Sigmoid colon (tissue), 6 donors: ENCODE measurements at regions not wholly inside any gene's neighbourhood (a gene's known extent, or its start where the extent isn't known, plus 50 kb on each side); places are given as distances from the start of the nearest gene placed in this dataset.

ENCODE experiments used
- DNase-seq: peaks from one replicate; pipeline ENCODE4 v3.0.0-alpha.2; 2019
- H3K27ac ChIP-seq, 4 donors: fragments of 200-600 bp; sonication (generic); one replicate each; pipeline ENCODE4 v1.5.1; 2016 to 2019; ENCODE audit warnings: mild to moderate bottlenecking in 1 of 4
- H3K27me3 ChIP-seq, 3 donors: fragments of 200-600 bp; sonication (generic); one replicate each; pipeline ENCODE4 v1.5.1; 2019; ENCODE audit warnings: mild to moderate bottlenecking in 1 of 3
- H3K36me3 ChIP-seq, 4 donors: fragments of 200-600 bp; sonication (generic); one replicate each; pipeline ENCODE4 v1.5.1; 2016 to 2019
- H3K4me1 ChIP-seq, 4 donors: fragments of 200-600 bp; sonication (generic); one replicate each; pipeline ENCODE4 v1.5.1; 2017 to 2019
- H3K4me3 ChIP-seq, 4 donors: fragments of 200-600 bp; sonication (generic); one replicate each; pipeline ENCODE4 v1.5.1; 2017 to 2019; ENCODE audit warnings: mild to moderate bottlenecking in 2 of 4, moderate library complexity in 1 of 4
- H3K9me3 ChIP-seq, 4 donors: fragments of 200-600 bp in 3 of 4; sonication (generic) in 3 of 4; one replicate each; pipeline versions ENCODE4 v1.5.1 to v1.6.1; 2013 to 2019
- EP300 ChIP-seq, 4 donors: sonication (generic); formaldehyde crosslinking; IDR thresholded peaks; one replicate each; pipeline ENCODE4 v1.6.1; 2017; ENCODE audit warnings: antibody characterized with exemption in 4 of 4
- POLR2A ChIP-seq, 2 donors: fragments of 450-650 bp; IDR thresholded peaks; one replicate each; pipeline ENCODE4 v1.6.1; 2016; ENCODE audit warnings: antibody characterized with exemption in 2 of 2, mild to moderate bottlenecking in 2 of 2, moderate library complexity in 2 of 2
- POLR2AphosphoS5 ChIP-seq, 4 donors: sonication (generic); formaldehyde crosslinking; IDR thresholded peaks; one replicate each; pipeline ENCODE4 v1.6.1; 2017; ENCODE audit warnings: antibody characterized with exemption in 4 of 4
- WGBS, 2 donors: extraction: QIAGEN DNeasy Blood & Tissue Kit; methylation state at CpG; one replicate each; pipeline ENCODE4 v1.1.7; 2013; 5-methylcytosine and 5-hydroxymethylcytosine counted together
- intact Hi-C: fragments of 100-400 bp; cut with DNase I; formaldehyde crosslinking; loops from one replicate; pipeline ENCODE4 v1.15.1; 2023
- TF ChIP-seq, protein P1 (sequence below), 4 experiments: fragments of 450-650 bp in 3 of 4; fragments of 200-600 bp in 1 of 4; IDR thresholded peaks; one replicate each; pipeline ENCODE4 v1.5.1; 2016 to 2019; ENCODE audit warnings: antibody characterized with exemption in 4 of 4, mild to moderate bottlenecking in 3 of 4, moderate library complexity in 2 of 4
- donor health status: healthy with polysubstance abuse.
- donor health status: healthy.

DNA sequence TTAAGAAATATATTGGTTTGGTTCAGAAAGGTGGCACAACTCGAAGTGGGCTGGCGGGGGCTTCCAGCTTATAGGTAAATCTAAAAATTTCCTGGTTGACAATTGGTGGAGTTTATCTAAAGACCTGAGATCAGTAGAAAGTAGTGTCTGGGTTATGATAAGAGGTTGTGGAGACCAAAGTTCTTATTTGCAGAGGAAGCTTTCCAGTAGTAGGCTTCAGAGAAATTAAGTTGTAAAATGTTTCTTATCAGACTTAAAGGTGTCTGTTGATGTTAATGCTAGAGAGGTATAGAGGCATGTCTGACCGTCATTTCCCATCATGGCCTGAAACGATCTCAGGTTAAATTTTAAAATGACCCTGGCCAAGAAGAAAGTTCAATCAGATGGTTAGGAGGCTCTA lies 565.2 kb upstream of the DPPA4 start:
- H3K36me3 ChIP-seq, result no peaks in the 10 kb centered on the region
- intact Hi-C loops, result no loop called here
- no peaks in the 10 kb centered on the region for H3K4me1 ChIP-seq
- WGBS, 2 donors, result 19 to 61% methylated on average over 4 of the region's 4 CpGs
- TF ChIP-seq POLR2A (IDR thresholded peaks at IDR 0.05) (no peak), POLR2AphosphoS5 (IDR thresholded peaks at IDR 0.05) (no peak), EP300 (IDR thresholded peaks at IDR 0.05) (no peak)
- TF ChIP-seq, protein P1, sequence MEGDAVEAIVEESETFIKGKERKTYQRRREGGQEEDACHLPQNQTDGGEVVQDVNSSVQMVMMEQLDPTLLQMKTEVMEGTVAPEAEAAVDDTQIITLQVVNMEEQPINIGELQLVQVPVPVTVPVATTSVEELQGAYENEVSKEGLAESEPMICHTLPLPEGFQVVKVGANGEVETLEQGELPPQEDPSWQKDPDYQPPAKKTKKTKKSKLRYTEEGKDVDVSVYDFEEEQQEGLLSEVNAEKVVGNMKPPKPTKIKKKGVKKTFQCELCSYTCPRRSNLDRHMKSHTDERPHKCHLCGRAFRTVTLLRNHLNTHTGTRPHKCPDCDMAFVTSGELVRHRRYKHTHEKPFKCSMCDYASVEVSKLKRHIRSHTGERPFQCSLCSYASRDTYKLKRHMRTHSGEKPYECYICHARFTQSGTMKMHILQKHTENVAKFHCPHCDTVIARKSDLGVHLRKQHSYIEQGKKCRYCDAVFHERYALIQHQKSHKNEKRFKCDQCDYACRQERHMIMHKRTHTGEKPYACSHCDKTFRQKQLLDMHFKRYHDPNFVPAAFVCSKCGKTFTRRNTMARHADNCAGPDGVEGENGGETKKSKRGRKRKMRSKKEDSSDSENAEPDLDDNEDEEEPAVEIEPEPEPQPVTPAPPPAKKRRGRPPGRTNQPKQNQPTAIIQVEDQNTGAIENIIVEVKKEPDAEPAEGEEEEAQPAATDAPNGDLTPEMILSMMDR (IDR thresholded peaks at IDR 0.05), result no peak
- no peak overlapping the region for H3K27ac ChIP-seq
- H3K27me3 ChIP-seq, result no peaks in the 10 kb centered on the region
- no peak for DNase-seq
- H3K9me3 ChIP-seq, result no peaks in the 10 kb centered on the region
- H3K4me3 ChIP-seq, result no peak overlapping the region

DNA sequence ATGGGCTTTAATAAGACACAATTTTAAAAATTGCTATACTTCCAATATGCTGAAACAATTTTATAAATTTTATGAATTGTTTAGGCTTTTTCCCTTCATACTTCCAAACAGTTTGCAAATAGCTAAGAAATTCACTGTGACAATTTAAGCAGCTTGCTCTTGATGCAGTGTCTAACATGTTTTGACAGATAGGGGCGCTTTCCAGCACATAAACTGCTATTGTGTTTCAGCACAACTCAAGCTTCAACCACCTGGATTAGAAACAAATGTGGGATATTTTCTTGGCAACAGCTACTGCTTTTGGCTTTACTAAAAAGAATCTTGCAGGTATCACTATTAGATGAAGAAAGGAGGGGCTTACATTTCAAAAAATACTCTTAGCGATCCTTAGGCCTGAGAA lies 565.8 kb upstream of the DPPA4 start:
- Histone ChIP-seq H3K27me3 (no peaks in the 10 kb centered on the region), H3K4me1 (no peaks in the 10 kb centered on the region), H3K4me3 (no peak overlapping the region), H3K36me3 (no peaks in the 10 kb centered on the region), H3K9me3 (no peaks in the 10 kb centered on the region), H3K27ac (no peak overlapping the region)
- no peak for DNase-seq
- WGBS, 2 donors, result 53 to 83% methylated on average over 2 of the region's 2 CpGs
- TF ChIP-seq EP300 (IDR thresholded peaks at IDR 0.05) (no peak), POLR2AphosphoS5 (IDR thresholded peaks at IDR 0.05) (no peak)
- TF ChIP-seq, protein P1 (IDR thresholded peaks at IDR 0.05), result no peak
- intact Hi-C loops, result no loop called here

DNA sequence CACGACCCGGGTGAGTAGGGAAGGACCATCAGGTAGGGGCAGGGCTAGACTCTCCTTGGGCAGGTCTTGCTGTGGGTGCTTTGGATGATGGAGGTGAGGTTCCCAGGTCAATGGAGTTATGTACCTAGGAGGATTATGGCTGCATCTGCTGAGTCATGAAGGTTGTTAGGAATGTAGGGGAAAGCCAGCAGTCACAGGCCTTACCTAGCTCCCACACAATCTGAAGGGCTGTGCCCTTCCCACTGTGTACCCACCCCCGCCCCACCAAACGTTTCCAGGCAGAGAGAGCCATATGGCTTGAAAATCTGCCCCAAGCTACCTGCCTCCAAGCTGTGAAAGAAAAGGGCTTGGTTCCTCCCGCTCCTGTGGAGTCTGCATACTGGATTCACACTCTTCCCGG lies 573.4 kb upstream of the DPPA4 start:
- Histone ChIP-seq H3K27me3 (no peaks in the 10 kb centered on the region), H3K9me3 (no peaks in the 10 kb centered on the region), H3K4me3 (no peak overlapping the region), H3K4me1 (no peaks in the 10 kb centered on the region), H3K36me3 (no peaks in the 10 kb centered on the region), H3K27ac (no peak overlapping the region)
- WGBS, 2 donors, result 60 to 75% methylated on average over 6 of the region's 6 CpGs
- TF ChIP-seq EP300 (IDR thresholded peaks at IDR 0.05), result no peak
- TF ChIP-seq POLR2AphosphoS5 (IDR thresholded peaks at IDR 0.05), result no peak
- no peak for TF ChIP-seq POLR2A (IDR thresholded peaks at IDR 0.05)
- TF ChIP-seq, protein P1 (IDR thresholded peaks at IDR 0.05), result no peak
- intact Hi-C loops, result no loop called here
- DNase-seq, result no peak

DNA sequence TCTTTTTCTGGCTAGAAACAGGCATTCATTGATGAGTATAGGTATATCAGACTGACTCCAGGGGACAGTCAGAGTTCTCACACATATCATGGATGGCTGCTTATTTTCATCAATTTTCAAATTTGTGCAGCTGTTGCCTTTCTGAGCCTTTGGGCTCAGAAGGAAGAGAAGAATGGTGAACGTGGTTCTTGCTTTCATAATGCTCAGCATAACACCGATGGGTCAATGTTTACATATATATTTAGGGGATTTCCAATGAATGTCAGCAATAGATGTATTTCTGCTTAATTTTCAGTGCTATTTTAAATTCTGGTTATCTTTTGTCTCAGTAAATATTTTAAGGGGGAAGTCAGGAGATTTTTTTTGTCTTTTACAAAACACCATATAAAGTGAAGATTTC lies 581.4 kb upstream of the DPPA4 start:
- H3K4me1 ChIP-seq, result no peaks in the 10 kb centered on the region
- intact Hi-C loops, result no loop called here
- 58 to 59% methylated on average over 2 of the region's 2 CpGs for WGBS, 2 donors
- H3K27ac ChIP-seq, result no peak overlapping the region
- no peaks in the 10 kb centered on the region for H3K36me3 ChIP-seq
- DNase-seq, result no peak
- no peak overlapping the region for H3K4me3 ChIP-seq
- H3K27me3 ChIP-seq, result no peaks in the 10 kb centered on the region
- TF ChIP-seq POLR2A (IDR thresholded peaks at IDR 0.05) (no peak), POLR2AphosphoS5 (IDR thresholded peaks at IDR 0.05) (no peak), EP300 (IDR thresholded peaks at IDR 0.05) (no peak)
- TF ChIP-seq, protein P1 (IDR thresholded peaks at IDR 0.05), result no peak
- H3K9me3 ChIP-seq, result no peaks in the 10 kb centered on the region

DNA sequence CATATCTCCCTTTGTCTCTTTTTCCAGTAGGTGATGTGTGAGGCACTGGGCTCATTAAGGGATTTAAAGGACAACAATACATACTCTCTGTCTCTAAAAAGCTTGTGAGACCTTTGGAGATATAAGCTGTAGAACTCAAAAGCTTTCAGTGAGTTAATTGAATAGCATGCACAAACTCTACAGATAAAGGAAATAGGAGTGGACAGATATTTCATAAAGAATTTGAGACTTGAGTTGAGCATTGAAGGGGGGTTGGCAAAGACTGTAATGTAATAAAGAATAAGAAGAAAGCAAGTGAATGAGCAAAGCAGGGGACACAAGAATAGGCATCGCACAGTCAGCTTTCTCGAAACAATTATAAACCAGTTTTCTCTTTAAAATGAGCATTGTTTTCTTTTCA lies 583.4 kb upstream of the DPPA4 start:
- no peaks in the 10 kb centered on the region for H3K36me3 ChIP-seq
- no peak overlapping the region for H3K27ac ChIP-seq
- H3K9me3 ChIP-seq, result no peaks in the 10 kb centered on the region
- H3K4me1 ChIP-seq, result no peaks in the 10 kb centered on the region
- H3K4me3 ChIP-seq, result no peak overlapping the region
- TF ChIP-seq POLR2AphosphoS5 (IDR thresholded peaks at IDR 0.05) (no peak), POLR2A (IDR thresholded peaks at IDR 0.05) (no peak), EP300 (IDR thresholded peaks at IDR 0.05) (no peak)
- TF ChIP-seq, protein P1 (IDR thresholded peaks at IDR 0.05), result no peak
- 56 to 88% methylated on average over 2 of the region's 2 CpGs for WGBS, 2 donors
- intact Hi-C loops, result no loop called here
- no peak for DNase-seq
- no peaks in the 10 kb centered on the region for H3K27me3 ChIP-seq
